SK-N-SH (cell line): ENCODE measurements at regions not wholly inside any gene's neighbourhood (a gene's known extent, or its start where the extent isn't known, plus 50 kb on each side); places are given as distances from the start of the nearest gene placed in this dataset.

Source experiments
- CTCF ChIA-PET: fragments of 300-600, 350-600 bp; formaldehyde crosslinking; extraction: SDS; loops from one replicate; lab custom pipeline; 2021; lab: Yijun Ruan, JAX
- POLR2A ChIA-PET: fragments of 350-600 bp; sonication (Branson Sonifier 250); formaldehyde crosslinking; extraction: SDS; loops from one replicate; lab custom pipeline; 2020; ENCODE audit warnings: antibody characterized with exemption, inconsistent platforms; lab: Yijun Ruan, JAX
- DNase-seq: peaks from one replicate; pipeline ENCODE4 v3.0.0; 2012
- H2AFZ ChIP-seq: fragments of 200-600 bp; sonication (generic); 2 replicates; pipeline ENCODE4 v1.8.1; 2016; ENCODE audit warnings: antibody characterized with exemption, mild to moderate bottlenecking, low read depth
- H3F3A ChIP-seq: fragments of 200-600 bp; sonication (generic); replicated peaks from 2 replicates; pipeline ENCODE3; 2016; ENCODE audit warnings: antibody characterized with exemption, mild to moderate bottlenecking; ENCODE audit not compliant: insufficient read depth
- H3K27ac ChIP-seq, 2 experiments: fragments of 200-500 bp in 1 of 2; fragments of 200-600 bp in 1 of 2; sonication (Bioruptor generic) in 1 of 2; sonication (generic), shearing (Covaris generic) in 1 of 2; 2 replicates each; pipeline versions ENCODE4 v1.5.1 to v1.6.1; 2014 to 2016; ENCODE audit warnings: low read depth in 2 of 2, inconsistent platforms in 1 of 2, low read length in 1 of 2, mild to moderate bottlenecking in 1 of 2, mixed read lengths in 1 of 2
- H3K27me3 ChIP-seq: fragments of 200-600 bp; sonication (generic), shearing (Covaris generic); 2 replicates; pipeline ENCODE4 v1.6.1; 2016; ENCODE audit warnings: mixed run types; ENCODE audit not compliant: insufficient read depth
- H3K36me3 ChIP-seq, 2 experiments: fragments of 200-500 bp in 1 of 2; fragments of 200-600 bp in 1 of 2; sonication (Bioruptor generic) in 1 of 2; sonication (generic) in 1 of 2; replicated peaks in 1 of 2; 2 replicates each; pipeline versions ENCODE3 to v1.5.1; 2014 to 2016; ENCODE audit warnings: low read length in 1 of 2, mild to moderate bottlenecking in 1 of 2; ENCODE audit not compliant: insufficient read depth in 2 of 2, control insufficient read depth in 1 of 2
- H3K4me1 ChIP-seq, 2 experiments: fragments of 200-500 bp in 1 of 2; fragments of 200-600 bp in 1 of 2; sonication (Bioruptor generic) in 1 of 2; sonication (generic), shearing (Covaris generic) in 1 of 2; 2 replicates each; pipeline versions ENCODE4 v1.5.1 to v1.6.1; 2014 to 2016; ENCODE audit warnings: low read depth in 1 of 2, low read length in 1 of 2, mixed run types in 1 of 2; ENCODE audit not compliant: insufficient read depth in 2 of 2, control insufficient read depth in 1 of 2
- H3K4me2 ChIP-seq: fragments of 200-600 bp; sonication (generic), shearing (Covaris generic); 2 replicates; pipeline ENCODE4 v1.6.1; 2017; ENCODE audit warnings: mixed run types
- H3K4me3 ChIP-seq, 2 experiments: fragments of 200-500 bp in 1 of 2; fragments of 200-600 bp in 1 of 2; sonication (Bioruptor generic) in 1 of 2; sonication (generic), shearing (Covaris generic) in 1 of 2; 2 replicates each; pipeline versions ENCODE4 v1.5.1 to v1.8.1; 2014 to 2016; ENCODE audit warnings: low read depth in 2 of 2, inconsistent platforms in 1 of 2, low read length in 1 of 2, mild to moderate bottlenecking in 1 of 2, mixed read lengths in 1 of 2, moderate library complexity in 1 of 2
- H3K79me2 ChIP-seq: fragments of 200-600 bp; sonication (generic); 2 replicates; pipeline ENCODE4 v1.8.1; 2017; ENCODE audit warnings: mild to moderate bottlenecking; ENCODE audit not compliant: insufficient read depth
- H3K9ac ChIP-seq: fragments of 200-600 bp; sonication (generic); 2 replicates; pipeline ENCODE4 v1.6.1; 2017; ENCODE audit warnings: mixed run types
- H3K9me2 ChIP-seq: fragments of 200-600 bp; sonication (generic); 2 replicates; pipeline ENCODE4 v1.6.1; 2017; ENCODE audit warnings: mixed run types
- H3K9me3 ChIP-seq: fragments of 200-600 bp; sonication (generic); 2 replicates; pipeline ENCODE4 v1.6.1; 2017; ENCODE audit warnings: mixed run types, mild to moderate bottlenecking, moderate library complexity
- H4K20me1 ChIP-seq: fragments of 200-600 bp; sonication (generic); 2 replicates; pipeline ENCODE4 v1.6.1; 2017; ENCODE audit warnings: mild to moderate bottlenecking, mixed run types; ENCODE audit not compliant: insufficient read depth
- CHD2 ChIP-seq: fragments of 150-350 bp; IDR thresholded peaks from 2 replicates; pipeline ENCODE4 v1.6.1; 2018; ENCODE audit warnings: low read length; ENCODE audit not compliant: partially characterized antibody
- EZH2phosphoT487 ChIP-seq: fragments of 200-600 bp; sonication (generic); IDR thresholded peaks from 2 replicates; pipeline ENCODE4 v1.6.1; 2017; ENCODE audit warnings: low read depth, mixed run types, mild to moderate bottlenecking, antibody characterized with exemption, moderate library complexity, borderline replicate concordance
- FOSL2 ChIP-seq: IDR thresholded peaks from 2 replicates; pipeline ENCODE4 v1.4.0; 2012; ENCODE audit warnings: low read depth, mild to moderate bottlenecking, moderate library complexity, borderline replicate concordance
- GATA2 ChIP-seq: sonication (generic); formaldehyde crosslinking; IDR thresholded peaks from 2 replicates; pipeline ENCODE4 v1.5.0; 2020; ENCODE audit warnings: mild to moderate bottlenecking, missing genetic modification reagents
- JUND ChIP-seq: IDR thresholded peaks from 2 replicates; pipeline ENCODE4 v1.4.0; 2012
- MXI1 ChIP-seq: IDR thresholded peaks from 2 replicates; pipeline ENCODE4 v1.6.1; 2012; ENCODE audit warnings: mild to moderate bottlenecking, low read depth, low read length, improper control_type of control experiment
- NFIC ChIP-seq: IDR thresholded peaks from 2 replicates; pipeline ENCODE4 v1.4.0; 2012; ENCODE audit warnings: borderline replicate concordance
- NRF1 ChIP-seq: IDR thresholded peaks from 2 replicates; pipeline ENCODE4 v1.6.1; 2012; ENCODE audit warnings: low read depth, mild to moderate bottlenecking, low read length
- PBX3 ChIP-seq: IDR thresholded peaks from 2 replicates; pipeline ENCODE4; 2012
- POLR2AphosphoS5 ChIP-seq: IDR thresholded peaks from 2 replicates; pipeline ENCODE4 v1.6.1; 2012; ENCODE audit warnings: low read depth, low read length
- REST ChIP-seq: IDR thresholded peaks from 2 replicates; pipeline ENCODE4 v1.6.1; 2012; ENCODE audit warnings: mild to moderate bottlenecking, low read depth, low read length, moderate library complexity
- YY1 ChIP-seq: IDR thresholded peaks from 2 replicates; pipeline ENCODE4 v1.4.0; 2012; ENCODE audit warnings: low read depth, mild to moderate bottlenecking
- WGBS: methylation state at CpG from one replicate; pipeline ENCODE4 v1.1.6; 2017; ENCODE audit warnings: low lambda C conversion rate; 5-methylcytosine and 5-hydroxymethylcytosine counted together

GRCh38 chrX:95383778-95384177 is 1300.9 kb upstream of the DIAPH2 start:
- no peaks in the 10 kb centered on the region for H3K79me2 ChIP-seq
- no peaks in the 10 kb centered on the region for H3K9me3 ChIP-seq
- no peak overlapping the region for H2AFZ ChIP-seq
- no peak overlapping the region for H3K27ac ChIP-seq
- no peaks in the 10 kb centered on the region for H3F3A ChIP-seq
- TF ChIP-seq POLR2AphosphoS5, result no peak
- TF ChIP-seq MXI1, result no peak
- TF ChIP-seq EZH2phosphoT487, result no peak
- no peak for TF ChIP-seq GATA2 (CRISPR knock-in tag)
- no peak for TF ChIP-seq NRF1
- TF ChIP-seq YY1, result no peak
- no peak for TF ChIP-seq JUND
- no peak for TF ChIP-seq CHD2
- TF ChIP-seq PBX3, result no peak
- no peaks in the 10 kb centered on the region for H3K9me2 ChIP-seq
- ChIA-PET CTCF (no interaction called here), POLR2A (no interaction called here)
- H3K4me1 ChIP-seq, result no peaks in the 10 kb centered on the region
- DNase-seq, result no peak
- H3K36me3 ChIP-seq, result no peaks in the 10 kb centered on the region
- no peaks in the 10 kb centered on the region for H3K27me3 ChIP-seq
- 4% methylated on average over 2 of the region's 2 CpGs for whole genome bisulfite sequencing
- no peak overlapping the region for H3K9ac ChIP-seq
- no peaks in the 10 kb centered on the region for H4K20me1 ChIP-seq
- no peak overlapping the region for H3K4me2 ChIP-seq
- H3K4me3 ChIP-seq, result no peak overlapping the region

DNA sequence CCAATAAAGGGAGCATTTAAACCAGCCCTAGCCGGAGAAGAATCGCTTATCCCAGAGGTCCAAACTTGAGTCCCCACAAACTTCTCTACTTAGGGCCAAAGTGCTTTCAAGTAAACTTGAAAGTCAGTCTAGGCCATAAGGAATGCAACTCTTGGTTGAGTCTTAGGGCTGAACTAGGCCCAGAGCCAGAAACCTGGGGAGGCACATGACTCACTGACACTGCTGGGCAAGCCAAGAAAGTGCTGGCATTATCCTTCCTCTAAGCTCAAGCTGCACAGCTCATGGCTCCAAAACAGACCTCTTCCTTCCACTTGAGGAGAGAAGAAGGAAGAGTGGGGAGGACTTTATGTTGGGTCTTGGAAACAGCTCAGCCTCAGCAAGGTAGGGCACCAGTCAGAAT is 1257.3 kb upstream of the DIAPH2 start:
- CTCF ChIA-PET, result no interaction called here

More for the DNA sequence above, 1257.3 kb upstream of the DIAPH2 start:
- no peaks in the 10 kb centered on the region for H3F3A ChIP-seq
- H3K4me2 ChIP-seq, result no peak overlapping the region
- H3K9ac ChIP-seq, result no peak overlapping the region
- H3K4me3 ChIP-seq, result no peak overlapping the region
- H2AFZ ChIP-seq, result no peak overlapping the region
- H3K27ac ChIP-seq, result no peak overlapping the region
- H4K20me1 ChIP-seq, result no peaks in the 10 kb centered on the region
- no peaks in the 10 kb centered on the region for H3K9me3 ChIP-seq
- no peaks in the 10 kb centered on the region for H3K4me1 ChIP-seq
- no peaks in the 10 kb centered on the region for H3K9me2 ChIP-seq
- POLR2A ChIA-PET, result no interaction called here
- no peaks in the 10 kb centered on the region for H3K36me3 ChIP-seq
- TF ChIP-seq FOSL2 (peak; percentile 14; the same call in 1 of the 2 replicates), NRF1 (no peak), REST (no peak), NFIC (peak; percentile 25; the same call in 1 of the 2 replicates)
- no peaks in the 10 kb centered on the region for H3K79me2 ChIP-seq
- WGBS, result 0% methylated on average over 2 of the region's 2 CpGs
- no peaks in the 10 kb centered on the region for H3K27me3 ChIP-seq
- no peak for DNase-seq
